ENCODE measurements at regions not wholly inside any gene's neighbourhood (a gene's known extent, or its start where the extent isn't known, plus 50 kb on each side); places are given as distances from the start of the nearest gene placed in this dataset.

DNA sequence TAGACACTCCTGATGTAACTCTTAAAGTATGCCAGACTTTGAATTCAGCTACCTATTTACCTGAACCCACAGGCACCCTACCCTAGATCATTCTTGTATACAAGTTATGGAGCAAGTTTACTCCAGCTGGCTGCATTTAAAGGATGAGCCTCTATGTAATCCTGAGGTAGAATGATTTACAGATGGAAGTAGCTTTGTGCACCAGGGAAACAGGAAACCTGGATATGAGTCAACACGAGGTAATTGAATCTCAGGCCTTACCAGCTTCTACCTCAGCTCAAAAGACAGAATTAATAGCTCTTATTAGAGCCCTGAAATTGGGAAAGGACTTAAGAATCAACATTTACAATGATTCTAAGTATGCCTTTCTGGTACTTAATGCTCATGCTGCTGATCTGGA, 119.8 kb downstream of the AGTR2 start:
- no peak for TF ChIP-seq CTCF (IDR thresholded peaks at IDR 0.05)
- TF ChIP-seq POLR2AphosphoS5 (IDR thresholded peaks at IDR 0.05) = no peak
- no peak for TF ChIP-seq POLR2A (IDR thresholded peaks at IDR 0.05)
